HG03280 (cell line): ENCODE measurements at regions not wholly inside any gene's neighbourhood (a gene's known extent, or its start where the extent isn't known, plus 50 kb on each side); places are given as distances from the start of the nearest gene placed in this dataset.
"Not testable (repeated sequence)": the region's sequence is repeated elsewhere in the genome, so short reads cannot be mapped to it uniquely, and the experiment has no call there.

Experiments used
- ATAC-seq: cut with Tn5 transposase; IDR thresholded peaks from one replicate; pipeline ENCODE4 v1.9.1; 2021; ENCODE audit warnings: mild to moderate bottlenecking, moderate library complexity; ENCODE audit not compliant: unreplicated experiment

DNA sequence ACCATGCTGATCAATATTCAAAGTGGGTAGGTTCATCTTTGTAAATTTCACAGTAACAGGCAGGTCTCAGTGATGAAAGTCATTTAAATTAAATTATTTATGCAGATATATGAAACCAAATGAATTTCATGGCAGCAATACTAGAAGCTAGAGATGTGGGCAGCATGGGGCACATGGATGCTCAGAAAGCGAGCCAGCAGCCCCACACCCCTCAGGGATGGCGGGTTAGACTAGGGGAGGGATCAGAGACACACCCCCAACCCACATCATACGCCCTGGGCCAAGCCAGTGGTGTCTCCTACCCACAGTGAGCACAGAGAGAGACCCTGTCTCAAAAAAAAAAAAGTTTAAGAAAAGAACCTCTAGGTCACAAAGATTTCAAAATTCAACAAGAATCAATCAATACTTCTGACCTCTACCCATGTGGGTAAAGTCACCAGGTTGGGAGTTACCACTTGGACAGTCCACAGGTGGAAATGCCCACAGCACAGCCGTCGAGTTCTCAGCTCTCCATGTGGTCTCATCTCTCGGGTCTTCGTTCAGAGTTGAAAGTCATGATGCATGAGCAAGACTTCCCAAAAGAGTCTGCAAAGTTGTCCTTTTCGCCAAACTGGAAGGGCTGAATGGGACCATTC lies 79.3 kb upstream of the PPP2R2D start:
- ATAC-seq: no peak

GRCh38 chr10:131822013-131822691 lies 78.7 kb upstream of the PPP2R2D start:
- ATAC-seq: no peak

DNA sequence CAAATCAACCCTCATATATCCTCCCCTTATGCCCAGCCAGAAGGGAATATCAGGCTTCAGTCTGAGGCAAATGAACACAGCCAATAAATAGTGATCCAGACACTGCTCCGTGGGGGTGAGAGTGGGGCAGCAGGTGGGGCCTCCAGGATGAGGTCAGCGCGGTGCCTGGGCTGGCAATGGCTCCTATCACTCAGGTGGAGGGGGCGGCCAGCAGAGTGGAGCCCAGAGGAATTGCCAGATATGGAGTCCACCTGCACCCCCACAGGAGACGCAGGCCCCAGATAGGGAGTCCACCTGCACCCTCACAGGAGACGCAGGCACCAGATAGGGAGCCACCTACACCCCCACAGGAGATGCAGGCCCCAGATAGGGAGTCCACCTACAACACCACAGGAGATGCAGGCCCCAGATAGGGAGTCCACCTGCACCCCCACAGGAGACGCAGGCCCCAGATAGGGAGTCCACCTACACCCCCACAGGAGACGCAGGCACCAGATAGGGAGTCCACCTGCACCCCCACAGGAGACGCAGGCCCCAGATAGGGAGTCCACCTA lies 78.0 kb upstream of the PPP2R2D start:
- ATAC-seq: no peak

DNA sequence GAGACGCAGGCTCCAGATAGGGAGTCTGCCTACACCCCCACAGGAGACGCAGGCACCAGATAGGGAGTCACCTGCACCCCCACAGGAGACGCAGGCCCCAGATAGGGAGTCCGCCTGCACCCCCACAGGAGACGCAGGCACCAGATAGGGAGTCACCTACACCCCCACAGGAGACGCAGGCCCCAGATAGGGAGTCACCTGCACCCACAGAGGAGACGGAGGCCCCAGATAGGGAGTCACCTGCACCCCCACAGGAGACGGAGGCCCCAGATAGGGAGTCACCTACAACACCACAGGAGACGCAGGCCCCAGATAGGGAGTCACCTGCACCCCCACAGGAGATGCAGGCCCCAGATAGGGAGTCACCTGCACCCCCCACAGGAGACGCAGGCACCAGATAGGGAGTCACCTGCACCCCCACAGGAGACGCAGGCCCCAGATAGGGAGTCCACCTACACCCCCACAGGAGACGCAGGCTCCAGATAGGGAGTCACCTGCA lies 77.2 kb upstream of the PPP2R2D start:
- not testable (repeated sequence) for ATAC-seq

- ATAC-seq: no peak
Observed at GRCh38 chr10:131824371-131825149, 76.2 kb upstream of the PPP2R2D start.

- ATAC-seq: no peak
Observed at GRCh38 chr10:131825150-131825848, 75.5 kb upstream of the PPP2R2D start.

DNA sequence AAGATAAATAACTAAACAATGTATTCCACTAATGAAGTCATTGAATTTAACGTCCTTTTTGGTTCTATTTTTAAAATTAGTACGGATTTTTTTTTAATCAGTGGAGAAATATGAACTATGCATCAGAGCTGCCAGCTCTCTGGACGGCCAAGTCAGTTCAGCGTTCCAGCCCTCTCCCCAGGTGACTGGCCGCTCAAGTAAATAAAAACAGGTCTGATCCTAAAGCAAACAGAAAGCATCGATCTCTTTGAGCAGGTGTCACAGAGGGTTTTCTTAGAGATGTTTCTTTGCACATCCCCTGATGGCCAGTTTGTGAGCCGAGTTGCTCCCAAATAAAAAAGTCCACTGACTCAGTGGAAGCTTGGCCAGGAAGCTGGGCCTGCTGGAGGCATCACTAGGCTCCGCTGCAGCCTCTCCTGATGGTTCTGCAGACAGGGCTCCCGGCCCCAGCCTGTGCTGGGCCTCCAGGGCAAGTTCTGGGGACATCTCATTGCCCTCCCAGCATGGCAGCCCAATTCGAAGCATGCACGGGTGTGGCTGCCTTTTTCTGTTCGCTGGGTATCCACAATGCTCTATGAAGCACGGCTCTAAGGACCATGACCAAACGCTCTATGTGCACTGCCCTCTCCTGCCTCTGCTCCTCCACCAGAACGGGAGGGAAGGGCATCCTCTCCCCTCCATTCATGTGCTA lies 74.7 kb upstream of the PPP2R2D start:
- no peak for ATAC-seq

DNA sequence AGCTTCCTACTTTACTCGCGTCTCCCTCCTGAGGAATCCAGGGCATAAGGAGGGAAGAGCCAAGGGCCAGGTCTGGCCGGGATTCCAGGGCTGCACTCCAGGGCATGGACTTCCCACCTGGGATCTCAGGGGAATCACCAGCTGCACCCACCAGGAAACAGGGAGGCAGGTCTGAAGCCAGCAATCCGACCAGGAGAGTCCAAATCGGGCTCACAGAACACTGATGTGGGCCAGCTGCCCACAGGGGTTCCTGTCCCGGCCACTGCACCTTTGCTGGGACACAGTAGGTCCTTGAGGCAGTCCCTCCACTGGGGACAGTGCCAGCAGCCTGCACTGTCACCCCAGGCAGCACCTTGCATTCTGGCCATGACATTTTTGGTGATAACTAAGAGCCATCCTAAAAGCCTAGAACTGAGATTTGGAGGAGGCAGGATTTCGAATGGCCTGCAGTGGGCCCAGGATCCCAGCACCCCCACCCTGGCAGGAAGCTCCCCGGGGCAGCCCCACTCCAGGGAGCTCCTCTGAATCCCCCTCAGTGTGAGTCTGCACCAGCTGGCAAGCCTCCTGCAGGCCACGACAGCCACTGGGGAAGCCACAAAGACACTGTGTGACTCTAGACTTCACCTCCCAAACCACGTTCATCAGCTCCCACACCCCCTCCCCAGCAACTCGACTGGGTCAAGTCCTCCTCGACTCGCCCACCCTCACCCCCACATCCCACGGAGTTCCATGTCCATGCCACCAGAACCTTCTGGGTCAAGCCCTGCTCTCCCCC lies 71.5 kb upstream of the PPP2R2D start:
- ATAC-seq: no peak

DNA sequence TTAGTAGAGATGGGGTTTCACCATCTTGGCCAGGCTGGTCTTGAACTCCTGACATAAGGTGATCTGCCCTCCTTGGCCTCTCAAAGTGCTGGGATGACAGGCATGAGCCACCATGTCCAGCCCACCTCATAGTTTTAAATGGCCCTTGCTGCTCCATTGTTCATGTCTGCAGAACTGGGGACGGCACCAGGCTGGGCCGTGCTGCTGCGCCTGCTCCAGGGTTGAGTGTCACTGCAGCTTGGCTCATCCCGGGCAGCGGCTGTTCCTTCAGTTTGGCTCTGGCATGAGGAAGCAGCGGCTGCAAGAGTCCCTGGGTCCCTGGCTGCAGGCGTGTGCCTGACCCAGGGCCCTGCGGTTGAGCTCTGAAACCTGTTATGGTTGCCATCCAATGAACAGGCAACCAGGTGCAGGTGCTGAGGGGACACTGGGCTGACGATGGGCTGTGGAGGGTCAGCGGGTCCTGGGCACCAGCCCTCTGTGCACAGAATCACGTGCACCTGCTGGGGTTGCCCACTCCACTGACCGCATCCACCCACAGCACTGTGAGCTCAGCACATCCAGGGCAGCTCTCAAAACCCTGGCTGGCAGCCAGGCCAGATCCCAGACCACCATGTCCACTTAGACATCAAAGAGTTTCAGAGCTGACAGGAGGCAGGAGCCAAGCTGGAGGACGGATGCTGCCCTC lies 70.2 kb upstream of the PPP2R2D start:
- ATAC-seq: no peak

DNA sequence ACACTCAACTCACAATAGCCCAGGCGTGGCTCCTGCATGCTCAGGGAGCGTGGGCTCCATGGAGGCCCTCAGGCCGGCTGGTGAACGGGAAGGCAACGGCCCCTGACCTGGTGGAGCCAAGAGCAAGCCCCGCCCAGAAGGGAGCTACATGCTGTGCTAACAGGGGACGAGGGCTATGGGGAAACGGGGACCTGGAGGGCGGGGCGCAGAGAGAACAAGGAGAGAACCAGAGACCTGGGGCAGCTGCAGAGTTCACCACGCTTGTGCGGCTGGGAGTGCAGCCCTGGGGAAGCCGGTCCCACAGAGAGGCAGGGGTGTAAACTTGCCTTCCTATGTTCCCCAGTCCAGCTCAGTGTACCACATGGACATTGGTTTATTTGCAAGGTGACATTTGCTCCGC lies 69.2 kb upstream of the PPP2R2D start:
- no peak for ATAC-seq

- ATAC-seq: no peak
Observed at GRCh38 chr10:131832056-131832685, 68.6 kb upstream of the PPP2R2D start.

GRCh38 chr10:131833013-131833412 lies 67.8 kb upstream of the PPP2R2D start:
- ATAC-seq: no peak

DNA sequence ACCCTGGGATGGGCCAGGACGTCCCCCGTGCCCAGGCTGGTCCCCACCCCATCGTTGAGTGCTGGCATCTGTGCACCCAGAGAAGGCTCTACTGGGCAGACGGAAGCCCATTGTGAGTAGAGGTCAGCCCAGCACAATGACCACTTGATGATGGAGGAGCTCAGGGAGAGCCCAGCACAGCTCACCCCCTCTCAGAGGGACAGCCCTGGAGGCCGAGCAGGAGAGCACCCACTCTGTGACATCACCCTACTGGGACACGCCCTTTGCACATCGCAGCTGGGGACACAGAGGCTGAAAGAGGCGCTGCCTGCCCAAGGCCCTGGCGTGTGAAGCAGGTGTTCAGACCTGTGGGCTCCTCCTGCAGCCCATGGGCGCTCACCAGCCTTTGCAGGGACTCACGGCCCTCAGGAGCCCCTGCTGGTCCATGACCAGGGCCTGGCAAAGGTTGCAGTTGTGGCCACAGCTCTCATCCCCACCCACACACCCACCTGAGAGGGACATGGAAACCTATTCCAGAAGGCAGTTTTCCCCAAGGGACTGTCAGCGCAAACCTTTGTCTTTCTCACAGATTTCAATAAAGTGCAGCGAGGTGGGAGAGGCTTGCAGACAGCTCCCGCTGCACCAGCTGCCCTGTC lies 67.2 kb upstream of the PPP2R2D start:
- no peak for ATAC-seq

DNA sequence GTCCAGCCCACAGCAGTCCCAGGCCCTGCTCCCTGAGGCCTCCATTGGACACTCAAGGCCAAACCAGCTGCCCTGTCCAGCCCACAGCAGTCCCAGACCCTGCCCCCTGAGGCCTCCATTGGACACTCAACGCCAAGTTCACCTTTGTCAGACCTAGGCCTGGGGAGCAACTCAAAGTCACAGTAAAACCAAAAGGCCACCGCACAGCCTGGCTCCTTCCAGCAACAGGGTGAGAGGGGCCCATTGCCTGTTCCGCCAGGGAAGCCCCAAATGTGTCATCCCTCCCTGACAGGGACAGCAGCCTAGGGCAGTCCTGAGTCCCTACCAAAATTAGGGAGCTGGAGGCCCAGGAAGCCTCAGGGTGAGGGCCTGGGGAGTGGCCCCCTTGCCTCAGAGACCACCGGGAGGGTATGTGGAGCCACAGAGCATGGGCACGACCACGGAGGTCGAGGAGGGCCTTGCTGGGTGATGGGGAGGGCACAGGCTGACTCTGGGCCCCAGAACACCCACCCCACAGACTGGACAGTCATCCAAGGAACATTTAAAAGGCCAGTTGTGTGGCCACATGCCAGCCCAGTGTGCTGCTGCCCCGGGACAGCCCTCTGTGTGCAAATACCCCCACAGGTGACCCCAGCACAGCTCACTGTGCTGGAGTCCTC lies 66.5 kb upstream of the PPP2R2D start:
- no peak for ATAC-seq

- ATAC-seq: no peak
Observed at GRCh38 chr10:131838966-131839742, 61.7 kb upstream of the PPP2R2D start.

DNA sequence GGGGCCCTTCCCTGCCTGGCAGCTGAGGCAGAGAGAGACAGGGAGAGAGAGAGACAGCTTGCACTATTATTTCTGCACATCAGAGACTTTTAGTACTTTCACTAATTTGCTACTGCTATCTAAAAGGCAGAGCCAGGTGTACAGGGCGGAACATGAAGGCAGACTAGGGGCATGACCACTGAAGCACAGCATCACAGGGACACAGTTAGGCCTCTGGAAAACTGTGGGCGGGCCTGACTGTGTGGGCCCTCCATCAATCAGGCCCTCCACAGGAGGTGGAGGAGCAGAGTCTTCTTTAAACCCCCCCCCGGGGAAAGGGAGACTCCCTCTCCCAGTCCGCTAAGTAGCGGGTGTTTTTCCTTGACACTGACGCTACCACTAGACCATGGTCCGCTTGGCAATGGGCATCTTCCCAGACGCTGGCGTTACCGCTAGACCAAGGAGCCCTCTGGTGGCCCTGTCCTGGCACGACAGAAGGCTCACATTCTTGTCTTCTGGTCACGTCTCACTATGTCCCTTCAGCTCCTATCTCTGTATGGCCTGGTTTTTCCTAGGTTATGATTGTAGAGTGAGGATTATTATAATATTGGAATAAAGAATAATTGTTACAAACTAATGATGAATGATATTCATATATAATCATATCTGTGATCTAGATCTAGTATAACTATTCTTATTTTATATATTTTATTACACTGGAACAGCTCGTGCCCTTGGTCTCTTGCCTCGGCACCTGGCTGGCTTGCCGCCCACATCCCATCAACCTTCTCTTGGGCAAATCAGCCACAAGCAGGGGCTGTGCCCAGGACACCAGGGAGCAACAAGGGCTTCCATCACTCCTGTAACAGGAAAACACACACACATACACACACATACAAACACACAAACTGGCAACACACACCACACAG lies 60.7 kb upstream of the PPP2R2D start:
- ATAC-seq: not testable (repeated sequence)
